ENCODE measurements at regions not wholly inside any gene's neighbourhood (a gene's known extent, or its start where the extent isn't known, plus 50 kb on each side); places are given as distances from the start of the nearest gene placed in this dataset.

GRCh38 chr9:12289711-12290110, 403.5 kb upstream of the TYRP1 start:
- POLR2A ChIA-PET (ENCODE audit: unreplicated experiment) = no interaction called here
- Histone ChIP-seq H2AK9ac (replicated peaks; ENCODE audit: low read depth, low read length, poor library complexity) (no peak overlapping the region), H3K23ac (ENCODE audit: low read depth, low read length) (no peak overlapping the region), H3K14ac (replicated peaks; ENCODE audit: low read depth, low read length) (no peak overlapping the region), H3K9ac (ENCODE audit: low read depth, low read length) (no peak overlapping the region), H3K4me1 (ENCODE audit: control insufficient read depth, insufficient read depth, low read length) (no peaks in the 10 kb centered on the region), H4K5ac (ENCODE audit: low read depth, low read length) (no peak overlapping the region), H3K56ac (ENCODE audit: extremely low read depth, insufficient read depth, low read length) (no peak overlapping the region), H2BK120ac (ENCODE audit: low read depth, low read length) (no peak overlapping the region), H2BK20ac (ENCODE audit: low read depth, low read length) (no peak overlapping the region), H3K4ac (ENCODE audit: low read depth, low read length) (no peak overlapping the region), H3K4me3 (ENCODE audit: insufficient read depth, low read depth, low read length) (no peak overlapping the region), H3K9me1 (ENCODE audit: insufficient read depth, low read length) (no peaks in the 10 kb centered on the region), H4K20me1 (ENCODE audit: insufficient read depth, low read length) (no peaks in the 10 kb centered on the region), H4K91ac (ENCODE audit: insufficient read depth, low read depth, low read length) (no peak overlapping the region), H3K27me3 (ENCODE audit: control insufficient read depth, insufficient read depth, low read length) (no peaks in the 10 kb centered on the region), H2AK5ac (ENCODE audit: low read depth, low read length) (no peak overlapping the region), H3K79me1 (ENCODE audit: low read depth in 1 of 2, low read length in 2 of 2) (no peaks in the 10 kb centered on the region), H3K9me3 (ENCODE audit: control insufficient read depth, insufficient read depth, low read length) (peaks cover 8% of the 10 kb centered on the region), H2AFZ (replicated peaks; ENCODE audit: low read length, poor library complexity) (no peak overlapping the region), H3K4me2 (ENCODE audit: low read depth, low read length) (no peak overlapping the region), H3K36me3 (ENCODE audit: control insufficient read depth, insufficient read depth, low read length) (no peaks in the 10 kb centered on the region), H4K8ac (ENCODE audit: low read depth in 2 of 2, low read length in 2 of 2) (no peak overlapping the region), H3K18ac (ENCODE audit: low read depth, low read length) (no peak overlapping the region), H2BK15ac (ENCODE audit: low read depth, low read length) (no peak overlapping the region), H2BK5ac (ENCODE audit: low read depth, low read length, poor library complexity, severe bottlenecking) (no peak overlapping the region), H3K27ac (ENCODE audit: insufficient read depth, low read length) (no peak overlapping the region)
- no peak for TF ChIP-seq RFX5 (IDR thresholded peaks at IDR 0.05; ENCODE audit: low read depth, low read length)
- TF ChIP-seq, protein P1, sequence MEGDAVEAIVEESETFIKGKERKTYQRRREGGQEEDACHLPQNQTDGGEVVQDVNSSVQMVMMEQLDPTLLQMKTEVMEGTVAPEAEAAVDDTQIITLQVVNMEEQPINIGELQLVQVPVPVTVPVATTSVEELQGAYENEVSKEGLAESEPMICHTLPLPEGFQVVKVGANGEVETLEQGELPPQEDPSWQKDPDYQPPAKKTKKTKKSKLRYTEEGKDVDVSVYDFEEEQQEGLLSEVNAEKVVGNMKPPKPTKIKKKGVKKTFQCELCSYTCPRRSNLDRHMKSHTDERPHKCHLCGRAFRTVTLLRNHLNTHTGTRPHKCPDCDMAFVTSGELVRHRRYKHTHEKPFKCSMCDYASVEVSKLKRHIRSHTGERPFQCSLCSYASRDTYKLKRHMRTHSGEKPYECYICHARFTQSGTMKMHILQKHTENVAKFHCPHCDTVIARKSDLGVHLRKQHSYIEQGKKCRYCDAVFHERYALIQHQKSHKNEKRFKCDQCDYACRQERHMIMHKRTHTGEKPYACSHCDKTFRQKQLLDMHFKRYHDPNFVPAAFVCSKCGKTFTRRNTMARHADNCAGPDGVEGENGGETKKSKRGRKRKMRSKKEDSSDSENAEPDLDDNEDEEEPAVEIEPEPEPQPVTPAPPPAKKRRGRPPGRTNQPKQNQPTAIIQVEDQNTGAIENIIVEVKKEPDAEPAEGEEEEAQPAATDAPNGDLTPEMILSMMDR (conservative IDR thresholded peaks at IDR 0.05; ENCODE audit: low read depth, low read length) = no peak
- TF ChIP-seq RCOR1 (IDR thresholded peaks at IDR 0.05; ENCODE audit: insufficient replicate concordance, low read length) = no peak
- TF ChIP-seq POLR2A (IDR thresholded peaks at IDR 0.05; ENCODE audit: low read depth, low read length) = no peak
- TF ChIP-seq, protein P2, sequence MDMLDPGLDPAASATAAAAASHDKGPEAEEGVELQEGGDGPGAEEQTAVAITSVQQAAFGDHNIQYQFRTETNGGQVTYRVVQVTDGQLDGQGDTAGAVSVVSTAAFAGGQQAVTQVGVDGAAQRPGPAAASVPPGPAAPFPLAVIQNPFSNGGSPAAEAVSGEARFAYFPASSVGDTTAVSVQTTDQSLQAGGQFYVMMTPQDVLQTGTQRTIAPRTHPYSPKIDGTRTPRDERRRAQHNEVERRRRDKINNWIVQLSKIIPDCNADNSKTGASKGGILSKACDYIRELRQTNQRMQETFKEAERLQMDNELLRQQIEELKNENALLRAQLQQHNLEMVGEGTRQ (IDR thresholded peaks at IDR 0.05; ENCODE audit: low read depth, low read length) = no peak
- no peak for TF ChIP-seq CHD1 (IDR thresholded peaks at IDR 0.05; ENCODE audit: low read depth, low read length)
- TF ChIP-seq, protein P3, sequence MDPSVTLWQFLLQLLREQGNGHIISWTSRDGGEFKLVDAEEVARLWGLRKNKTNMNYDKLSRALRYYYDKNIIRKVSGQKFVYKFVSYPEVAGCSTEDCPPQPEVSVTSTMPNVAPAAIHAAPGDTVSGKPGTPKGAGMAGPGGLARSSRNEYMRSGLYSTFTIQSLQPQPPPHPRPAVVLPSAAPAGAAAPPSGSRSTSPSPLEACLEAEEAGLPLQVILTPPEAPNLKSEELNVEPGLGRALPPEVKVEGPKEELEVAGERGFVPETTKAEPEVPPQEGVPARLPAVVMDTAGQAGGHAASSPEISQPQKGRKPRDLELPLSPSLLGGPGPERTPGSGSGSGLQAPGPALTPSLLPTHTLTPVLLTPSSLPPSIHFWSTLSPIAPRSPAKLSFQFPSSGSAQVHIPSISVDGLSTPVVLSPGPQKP (IDR thresholded peaks at IDR 0.05; ENCODE audit: borderline replicate concordance, low read depth, low read length) = no peak
- no peak for TF ChIP-seq FOS (IDR thresholded peaks at IDR 0.05; ENCODE audit: low read depth, low read length)
- TF ChIP-seq MXI1 (IDR thresholded peaks at IDR 0.05; ENCODE audit: borderline replicate concordance, low read depth, low read length) = no peak
- no peak for TF ChIP-seq MAZ (IDR thresholded peaks at IDR 0.05; ENCODE audit: borderline replicate concordance, low read depth, low read length)
- TF ChIP-seq MAFK (IDR thresholded peaks at IDR 0.05; ENCODE audit: low read depth, low read length) = no peak
- TF ChIP-seq NFE2L2 (IDR thresholded peaks at IDR 0.05; ENCODE audit: low read depth, low read length) = no peak
- intact Hi-C loops (cut with micrococcal nuclease) (no loop called here), in situ Hi-C loops (cut with MboI; ENCODE audit: low sequenced_read_pairs) (no loop called here), dilution Hi-C loops (cut with HindIII; ENCODE audit: low sequenced_read_pairs, unreplicated experiment) (no loop called here)
- ATAC-seq (ENCODE audit: low read depth) = no peak
- no TSS peak for BruUV-seq (replicated peaks)
- CTCF ChIA-PET = no interaction called here
- no peak for DNase-seq

All from IMR-90 (cell line).